Mesothelial cell of epicardium (in vitro differentiated cells): ENCODE measurements at regions not wholly inside any gene's neighbourhood (a gene's known extent, or its start where the extent isn't known, plus 50 kb on each side); places are given as distances from the start of the nearest gene placed in this dataset.

Experiments
- DNase-seq, 2 experiments: peaks; one replicate each; pipeline ENCODE4 v3.0.0; 2021; ENCODE audit warnings: low spot score in 2 of 2; ENCODE audit not compliant: unreplicated experiment in 2 of 2
- H3K27ac Mint-ChIP-seq: 2 replicates; pipeline ENCODE4 v1.8.0; 2021; ENCODE audit warnings: mixed read lengths
- H3K27me3 Mint-ChIP-seq: 2 replicates; pipeline ENCODE4 v1.8.0; 2021; ENCODE audit warnings: low read depth, mixed read lengths
- H3K36me3 Mint-ChIP-seq: 2 replicates; pipeline ENCODE4 v1.8.0; 2021; ENCODE audit warnings: mixed read lengths
- H3K4me1 Mint-ChIP-seq: 2 replicates; pipeline ENCODE4 v1.8.0; 2021; ENCODE audit warnings: mixed read lengths
- H3K4me3 Mint-ChIP-seq: 2 replicates; pipeline ENCODE4 v1.8.0; 2021; ENCODE audit warnings: mild to moderate bottlenecking, moderate library complexity, mixed read lengths
- H3K9me3 Mint-ChIP-seq: 2 replicates; pipeline ENCODE4 v1.8.0; 2021; ENCODE audit warnings: mixed read lengths
- CTCF ChIP-seq: fragments of 200-600 bp; sonication (generic); IDR thresholded peaks from one replicate; pipeline ENCODE4 v1.5.0; 2021; ENCODE audit warnings: antibody characterized with exemption; ENCODE audit not compliant: unreplicated experiment

- Mint-ChIP-seq H3K4me3 (no peak overlapping the region), H3K27ac (no peak overlapping the region), H3K27me3 (no peaks in the 10 kb centered on the region)
Measured at GRCh38 chr13:34255711-34256110, 437.8 kb downstream of the RFC3 start.

GRCh38 chr13:34256236-34256635 is 438.3 kb downstream of the RFC3 start:
- H3K4me3 Mint-ChIP-seq, result no peak overlapping the region
- H3K9me3 Mint-ChIP-seq, result peaks cover 16% of the 10 kb centered on the region
- no peak for TF ChIP-seq CTCF

More at GRCh38 chr13:34255711-34256110, 437.8 kb downstream of the RFC3 start:
- DNase-seq, result no peak
- peaks cover 14% of the 10 kb centered on the region for H3K9me3 Mint-ChIP-seq
- peaks cover 12% of the 10 kb centered on the region for H3K4me1 Mint-ChIP-seq
- no peaks in the 10 kb centered on the region for H3K36me3 Mint-ChIP-seq
- no peak for TF ChIP-seq CTCF

GRCh38 chr13:34257966-34258365 is 440.0 kb downstream of the RFC3 start:
- no peak for TF ChIP-seq CTCF
- H3K27me3 Mint-ChIP-seq, result no peaks in the 10 kb centered on the region
- no peak overlapping the region for H3K27ac Mint-ChIP-seq
- no peak overlapping the region for H3K4me3 Mint-ChIP-seq
- H3K4me1 Mint-ChIP-seq, result peaks cover 12% of the 10 kb centered on the region
- H3K36me3 Mint-ChIP-seq, result no peaks in the 10 kb centered on the region
- DNase-seq, result no peak
- H3K9me3 Mint-ChIP-seq, result peaks cover 16% of the 10 kb centered on the region

More at GRCh38 chr13:34256236-34256635, 438.3 kb downstream of the RFC3 start:
- Mint-ChIP-seq H3K4me1 (peaks cover 12% of the 10 kb centered on the region), H3K36me3 (no peaks in the 10 kb centered on the region), H3K27ac (no peak overlapping the region), H3K27me3 (no peaks in the 10 kb centered on the region)
- DNase-seq, result no peak

GRCh38 chr13:34258646-34259386 is 440.9 kb downstream of the RFC3 start:
- no peak for DNase-seq
- Mint-ChIP-seq H3K9me3 (peaks cover 11% of the 10 kb centered on the region), H3K4me1 (peaks cover 12% of the 10 kb centered on the region), H3K36me3 (no peaks in the 10 kb centered on the region), H3K27ac (no peak overlapping the region), H3K27me3 (no peaks in the 10 kb centered on the region), H3K4me3 (no peak overlapping the region)
- no peak for TF ChIP-seq CTCF

- TF ChIP-seq CTCF, result no peak
- Mint-ChIP-seq H3K27ac (no peak overlapping the region), H3K36me3 (no peaks in the 10 kb centered on the region), H3K9me3 (peaks cover 3% of the 10 kb centered on the region), H3K4me1 (peaks cover 12% of the 10 kb centered on the region), H3K27me3 (no peaks in the 10 kb centered on the region), H3K4me3 (no peak overlapping the region)
- DNase-seq, result no peak
Measured at GRCh38 chr13:34263681-34264080, 445.7 kb downstream of the RFC3 start.
